ENCODE measurements at regions not wholly inside any gene's neighbourhood (a gene's known extent, or its start where the extent isn't known, plus 50 kb on each side); places are given as distances from the start of the nearest gene placed in this dataset.

DNA sequence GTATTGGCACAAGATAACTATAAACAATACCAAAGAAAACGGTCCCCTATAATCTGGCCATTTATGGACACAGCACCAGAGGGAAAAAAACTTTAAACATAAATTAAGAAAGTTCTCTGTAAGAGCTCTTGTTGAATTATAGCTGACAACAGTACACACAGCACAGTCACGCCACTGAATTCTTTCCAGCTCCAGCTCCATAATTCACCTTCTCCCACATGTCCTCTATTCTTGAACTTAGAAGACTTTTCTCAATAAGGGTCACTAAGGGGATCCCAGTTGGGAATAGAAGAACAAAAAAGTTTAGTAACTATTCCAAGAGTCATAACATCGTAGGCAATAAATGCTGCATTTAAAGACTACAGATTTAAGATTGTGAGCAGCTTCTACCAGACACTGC, 124.6 kb upstream of the CYP1B1 start:
- Histone ChIP-seq H3K9ac (no peak overlapping the region), H3K9me2 (ENCODE audit: insufficient read depth) (no peaks in the 10 kb centered on the region), H3K4me3 (no peak overlapping the region), H3K9me3 (ENCODE audit: low read depth) (no peaks in the 10 kb centered on the region), H3K4me1 (ENCODE audit: insufficient read depth) (peaks cover 11% of the 10 kb centered on the region), H3K36me3 (ENCODE audit: low read depth) (no peaks in the 10 kb centered on the region), H2AFZ (no peak overlapping the region), H4K20me1 (ENCODE audit: insufficient read depth) (no peaks in the 10 kb centered on the region), H3K27ac (no peak overlapping the region), H3K4me2 (ENCODE audit: unreplicated experiment) (no peak overlapping the region), H3K27me3 (replicated peaks; ENCODE audit: insufficient read depth) (no peaks in the 10 kb centered on the region), H3K79me2 (ENCODE audit: insufficient read depth) (no peaks in the 10 kb centered on the region), H3F3A (ENCODE audit: insufficient read depth) (no peaks in the 10 kb centered on the region)
- WGBS, 2 experiments (ENCODE audit: low coverage in 1 of 2, low lambda C conversion rate in 2 of 2, missing lambda C conversion rate in 2 of 2) = 87 to 88% methylated on average over 3 of the region's 3 CpGs
- no peak for TF ChIP-seq EZH2phosphoT487 (IDR thresholded peaks at IDR 0.05; ENCODE audit: insufficient read depth, low read depth)
- TF ChIP-seq EZH2 (IDR thresholded peaks at IDR 0.05; ENCODE audit: insufficient read depth, poor library complexity, severe bottlenecking) = no peak
- DNase-seq = no peak
- in situ Hi-C loops (cut with MboI) = no loop called here

DNA sequence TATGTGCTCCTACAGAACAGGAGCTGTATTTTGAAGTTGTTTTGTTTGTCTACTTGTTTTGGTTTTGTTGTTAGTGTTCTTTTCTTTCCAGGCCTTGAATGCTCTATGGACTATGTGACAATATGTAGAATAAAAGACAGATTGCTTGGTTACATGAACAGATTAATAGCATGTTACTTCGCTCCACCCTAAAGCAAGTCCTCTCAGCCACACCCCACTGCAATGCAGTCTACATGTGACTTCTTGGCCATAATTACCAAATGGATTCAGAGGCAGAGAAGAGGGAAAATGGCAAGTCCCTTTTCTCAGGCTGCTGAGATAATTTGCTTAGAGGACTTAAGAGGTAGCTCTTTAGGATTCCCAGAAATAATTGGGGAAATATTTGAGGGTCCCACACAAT, 123.2 kb upstream of the CYP1B1 start:
- no peak overlapping the region for H3K27ac ChIP-seq
- no peaks in the 10 kb centered on the region for H3K27me3 ChIP-seq (replicated peaks; ENCODE audit: insufficient read depth)
- H3K9me2 ChIP-seq (ENCODE audit: insufficient read depth) = no peaks in the 10 kb centered on the region
- TF ChIP-seq EZH2phosphoT487 (IDR thresholded peaks at IDR 0.05; ENCODE audit: insufficient read depth, low read depth) = no peak
- no peak overlapping the region for H2AFZ ChIP-seq
- H3K4me1 ChIP-seq (ENCODE audit: insufficient read depth) = peaks cover 13% of the 10 kb centered on the region
- DNase-seq = no peak
- no peak overlapping the region for H3K4me3 ChIP-seq
- no peaks in the 10 kb centered on the region for H3F3A ChIP-seq (ENCODE audit: insufficient read depth)
- H4K20me1 ChIP-seq (ENCODE audit: insufficient read depth) = no peaks in the 10 kb centered on the region
- H3K9ac ChIP-seq = no peak overlapping the region
- no peaks in the 10 kb centered on the region for H3K9me3 ChIP-seq (ENCODE audit: low read depth)
- no peak overlapping the region for H3K4me2 ChIP-seq (ENCODE audit: unreplicated experiment)
- in situ Hi-C loops (cut with MboI) = no loop called here
- H3K36me3 ChIP-seq (ENCODE audit: low read depth) = no peaks in the 10 kb centered on the region
- H3K79me2 ChIP-seq (ENCODE audit: insufficient read depth) = no peaks in the 10 kb centered on the region
- WGBS, 2 experiments (ENCODE audit: low coverage in 1 of 2, low lambda C conversion rate in 2 of 2, missing lambda C conversion rate in 2 of 2) = 93 to 100% methylated on average over 1 of the region's 1 CpG

DNA sequence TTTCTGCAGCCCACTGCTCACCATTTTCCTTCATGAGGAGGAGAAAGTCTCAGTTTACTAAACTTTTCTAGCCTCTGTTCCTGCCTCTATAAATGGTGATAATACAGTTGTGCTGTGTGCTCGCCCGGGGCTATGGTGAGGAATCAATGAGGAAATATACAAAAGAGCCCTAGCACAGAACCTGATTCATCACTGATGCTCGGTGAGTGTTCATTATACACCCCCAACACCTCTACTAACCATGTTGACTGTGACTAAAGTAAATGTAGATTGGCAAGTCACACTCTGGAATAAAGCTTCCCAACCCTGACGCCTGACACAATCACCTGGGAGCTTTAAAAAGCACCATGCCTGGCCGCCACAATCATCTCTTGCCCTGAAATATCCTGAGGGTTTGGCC, 118.8 kb upstream of the CYP1B1 start:
- peaks cover 25% of the 10 kb centered on the region for H3K4me1 ChIP-seq (ENCODE audit: insufficient read depth)
- no peak overlapping the region for H3K4me3 ChIP-seq
- no peaks in the 10 kb centered on the region for H3K27me3 ChIP-seq (replicated peaks; ENCODE audit: insufficient read depth)
- H3K4me2 ChIP-seq (ENCODE audit: unreplicated experiment) = no peak overlapping the region
- no peaks in the 10 kb centered on the region for H3K36me3 ChIP-seq (ENCODE audit: low read depth)
- H4K20me1 ChIP-seq (ENCODE audit: insufficient read depth) = no peaks in the 10 kb centered on the region
- H3K27ac ChIP-seq = no peak overlapping the region
- H3F3A ChIP-seq (ENCODE audit: insufficient read depth) = peaks cover 18% of the 10 kb centered on the region
- peak; percentile 68 for DNase-seq
- TF ChIP-seq EZH2phosphoT487 (IDR thresholded peaks at IDR 0.05; ENCODE audit: insufficient read depth, low read depth) = no peak
- no peak for TF ChIP-seq EZH2 (IDR thresholded peaks at IDR 0.05; ENCODE audit: insufficient read depth, poor library complexity, severe bottlenecking)
- H3K9ac ChIP-seq = no peak overlapping the region
- H3K79me2 ChIP-seq (ENCODE audit: insufficient read depth) = no peaks in the 10 kb centered on the region
- H3K9me2 ChIP-seq (ENCODE audit: insufficient read depth) = no peaks in the 10 kb centered on the region
- in situ Hi-C loops (cut with MboI) = no loop called here
- 65 to 74% methylated on average over 5 of the region's 5 CpGs for WGBS, 2 experiments (ENCODE audit: low coverage in 1 of 2, low lambda C conversion rate in 2 of 2, missing lambda C conversion rate in 2 of 2)
- no peaks in the 10 kb centered on the region for H3K9me3 ChIP-seq (ENCODE audit: low read depth)
- no peak overlapping the region for H2AFZ ChIP-seq

DNA sequence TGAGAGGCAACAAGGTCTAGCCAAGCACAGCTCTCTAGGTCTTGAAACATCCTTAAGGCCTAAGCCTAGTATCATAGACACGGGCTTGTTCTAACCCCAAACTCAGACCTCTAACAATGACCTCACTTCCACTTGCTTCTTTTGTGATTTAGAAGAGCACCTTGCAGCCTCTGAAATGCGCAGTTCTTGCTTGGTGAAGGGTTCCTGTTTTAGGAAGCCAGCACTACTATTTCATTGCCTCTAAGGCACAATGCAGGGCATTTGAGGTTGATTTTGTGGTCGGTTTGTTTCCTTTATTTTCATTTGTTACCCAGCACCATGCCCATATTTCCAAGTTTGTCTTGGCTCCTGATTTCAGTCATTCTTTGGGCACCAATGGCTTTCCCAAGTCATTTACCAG, 117.0 kb upstream of the CYP1B1 start:
- WGBS, 2 experiments (ENCODE audit: low coverage in 1 of 2, low lambda C conversion rate in 2 of 2, missing lambda C conversion rate in 2 of 2) = 72 to 78% methylated on average over 3 of the region's 3 CpGs

DNA sequence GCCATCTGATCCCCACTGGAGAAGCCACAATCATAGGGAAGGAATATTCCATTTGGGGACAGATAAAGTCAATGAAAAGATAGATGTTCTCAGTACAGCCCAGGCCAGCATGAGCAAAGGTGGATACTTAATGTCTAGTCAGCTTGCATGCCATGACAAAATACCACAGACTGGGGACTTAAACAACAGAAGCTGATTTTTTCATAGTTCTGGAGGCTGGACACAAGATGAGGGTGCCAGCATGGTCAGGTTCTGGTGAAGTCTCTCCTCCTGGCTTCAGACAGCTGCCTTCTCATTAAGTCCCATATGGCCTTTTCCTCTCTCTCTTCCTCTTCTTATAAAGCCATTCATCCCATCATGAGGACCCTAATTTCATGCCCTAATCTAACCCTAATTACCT, 116.1 kb upstream of the CYP1B1 start:
- Histone ChIP-seq H2AFZ (no peak overlapping the region), H3K4me1 (ENCODE audit: insufficient read depth) (peaks cover 38% of the 10 kb centered on the region), H3K4me2 (ENCODE audit: unreplicated experiment) (peak overlapping the region; percentile 25), H3K36me3 (ENCODE audit: low read depth) (no peaks in the 10 kb centered on the region), H3K9me2 (ENCODE audit: insufficient read depth) (no peaks in the 10 kb centered on the region), H3K79me2 (ENCODE audit: insufficient read depth) (no peaks in the 10 kb centered on the region), H3K9ac (no peak overlapping the region), H3K27ac (peak overlapping the region; percentile 93; the same call in 1 of the 2 replicates), H3F3A (ENCODE audit: insufficient read depth) (peaks cover 22% of the 10 kb centered on the region), H3K27me3 (replicated peaks; ENCODE audit: insufficient read depth) (no peaks in the 10 kb centered on the region), H3K4me3 (no peak overlapping the region), H3K9me3 (ENCODE audit: low read depth) (no peaks in the 10 kb centered on the region), H4K20me1 (ENCODE audit: insufficient read depth) (no peaks in the 10 kb centered on the region)
- DNase-seq = no peak
- TF ChIP-seq EZH2 (IDR thresholded peaks at IDR 0.05; ENCODE audit: insufficient read depth, poor library complexity, severe bottlenecking) (no peak), EZH2phosphoT487 (IDR thresholded peaks at IDR 0.05; ENCODE audit: insufficient read depth, low read depth) (no peak)
- in situ Hi-C loops (cut with MboI) = no loop called here

More for the DNA sequence above, 117.0 kb upstream of the CYP1B1 start:
- no peaks in the 10 kb centered on the region for H3K36me3 ChIP-seq (ENCODE audit: low read depth)
- no peak overlapping the region for H3K27ac ChIP-seq
- no peaks in the 10 kb centered on the region for H3K79me2 ChIP-seq (ENCODE audit: insufficient read depth)
- no peaks in the 10 kb centered on the region for H3K27me3 ChIP-seq (replicated peaks; ENCODE audit: insufficient read depth)
- no peak overlapping the region for H3K4me2 ChIP-seq (ENCODE audit: unreplicated experiment)
- H3K4me3 ChIP-seq = no peak overlapping the region
- no peak for TF ChIP-seq EZH2 (IDR thresholded peaks at IDR 0.05; ENCODE audit: insufficient read depth, poor library complexity, severe bottlenecking)
- no peak for TF ChIP-seq EZH2phosphoT487 (IDR thresholded peaks at IDR 0.05; ENCODE audit: insufficient read depth, low read depth)
- H3K9ac ChIP-seq = no peak overlapping the region
- H3F3A ChIP-seq (ENCODE audit: insufficient read depth) = peaks cover 18% of the 10 kb centered on the region
- no peaks in the 10 kb centered on the region for H3K9me3 ChIP-seq (ENCODE audit: low read depth)
- no peak overlapping the region for H2AFZ ChIP-seq
- in situ Hi-C loops (cut with MboI) = no loop called here
- peaks cover 31% of the 10 kb centered on the region for H3K4me1 ChIP-seq (ENCODE audit: insufficient read depth)
- no peaks in the 10 kb centered on the region for H3K9me2 ChIP-seq (ENCODE audit: insufficient read depth)
- no peak for DNase-seq
- no peaks in the 10 kb centered on the region for H4K20me1 ChIP-seq (ENCODE audit: insufficient read depth)
